Panc1 (cell line): ENCODE measurements at regions not wholly inside any gene's neighbourhood (a gene's known extent, or its start where the extent isn't known, plus 50 kb on each side); places are given as distances from the start of the nearest gene placed in this dataset.

Experiments used
- ATAC-seq: fragments of 200-7000 bp; cut with Tn5 transposase; 2 replicates; pipeline ENCODE4 v1.9.1; 2020; ENCODE audit warnings: mild to moderate bottlenecking, moderate library complexity
- BruUV-seq: library from RNA; stranded (reverse); fragments of 400-500 nt; replicated peaks from 2 replicates; lab custom pipeline; 2021; lab: Mats Ljungman, UMichigan
- CTCF ChIA-PET: fragments of 300-600 bp; sonication (Branson Sonifier 250); formaldehyde crosslinking; loops from one replicate; lab custom pipeline; 2022; ENCODE audit warnings: antibody characterized with exemption; lab: Charles Lee
- POLR2A ChIA-PET: fragments of 300-600 bp; sonication (Branson Sonifier 250); formaldehyde crosslinking; loops from one replicate; lab custom pipeline; 2022; ENCODE audit warnings: antibody characterized with exemption; lab: Charles Lee
- DNase-seq: peaks from one replicate; pipeline ENCODE4 v3.0.0-alpha.2; 2010; ENCODE audit warnings: low read depth, low spot score
- H3K27ac ChIP-seq: 2 replicates; pipeline ENCODE4 v1.5.1; 2011; ENCODE audit warnings: mild to moderate bottlenecking, low read length, inconsistent platforms
- H3K27me3 ChIP-seq: fragments of 200-500 bp; sonication (Bioruptor generic); 2 replicates; pipeline ENCODE4 v1.6.0; 2014; ENCODE audit warnings: low read length, inconsistent platforms; ENCODE audit not compliant: control insufficient read depth, insufficient read depth
- H3K36me3 ChIP-seq: fragments of 200-500 bp; sonication (Bioruptor generic); 2 replicates; pipeline ENCODE4 v1.5.1; 2014; ENCODE audit warnings: inconsistent platforms, mild to moderate bottlenecking, low read length, moderate library complexity; ENCODE audit not compliant: control insufficient read depth, insufficient read depth
- H3K4me1 ChIP-seq: 2 replicates; pipeline ENCODE4 v1.5.1; 2011; ENCODE audit warnings: inconsistent platforms, mild to moderate bottlenecking, low read length, moderate library complexity; ENCODE audit not compliant: control insufficient read depth, insufficient read depth
- H3K4me3 ChIP-seq, 2 experiments: 2 replicates each; pipeline ENCODE4 v1.5.1; 2011 to 2012; ENCODE audit warnings: low read depth in 2 of 2, low read length in 2 of 2, mild to moderate bottlenecking in 2 of 2, inconsistent platforms in 1 of 2, moderate library complexity in 1 of 2
- H3K9me3 ChIP-seq: fragments of 200-500 bp; sonication (Bioruptor generic); 2 replicates; pipeline ENCODE4 v1.5.1; 2014; ENCODE audit warnings: low read depth, mild to moderate bottlenecking, inconsistent platforms, low read length, moderate library complexity; ENCODE audit not compliant: control insufficient read depth, insufficient read depth
- POLR2AphosphoS5 ChIP-seq: IDR thresholded peaks from 2 replicates; pipeline ENCODE4 v1.6.1; 2012; ENCODE audit warnings: mild to moderate bottlenecking, low read depth, low read length, moderate library complexity
- SIN3A ChIP-seq: IDR thresholded peaks from 2 replicates; pipeline ENCODE4 v1.6.1; 2012; ENCODE audit warnings: low read depth, mild to moderate bottlenecking, low read length, moderate library complexity, borderline replicate concordance; ENCODE audit not compliant: insufficient read depth
- TCF7L2 ChIP-seq: IDR thresholded peaks from 2 replicates; pipeline ENCODE4 v1.6.1; 2011; ENCODE audit warnings: mild to moderate bottlenecking, low read depth, low read length, inconsistent platforms
- in situ Hi-C: cut with HindIII; loops from 2 replicates; pipeline ENCODE4 v1.10.0; 2016; ENCODE audit warnings: low sequenced_read_pairs, low pct_unique_long_range_greater_than_20kb
- intact Hi-C: fragments of 100-400 bp; cut with micrococcal nuclease; formaldehyde crosslinking; loops from one replicate; pipeline ENCODE4 v1.10.0; 2022; ENCODE audit not compliant: unreplicated experiment
- TF ChIP-seq, protein P1 (sequence below): fragments of 450-650 bp; IDR thresholded peaks from 2 replicates; pipeline ENCODE4 v1.5.1; 2017; ENCODE audit warnings: mild to moderate bottlenecking
- TF ChIP-seq, protein P2 (sequence below), 2 experiments: IDR thresholded peaks; 2 replicates each; pipeline ENCODE4 v1.6.1; 2011 to 2012; ENCODE audit warnings: low read depth in 2 of 2, control low read depth in 1 of 2, low read length in 1 of 2, mild to moderate bottlenecking in 1 of 2, moderate library complexity in 1 of 2; ENCODE audit not compliant: insufficient read depth in 1 of 2

DNA sequence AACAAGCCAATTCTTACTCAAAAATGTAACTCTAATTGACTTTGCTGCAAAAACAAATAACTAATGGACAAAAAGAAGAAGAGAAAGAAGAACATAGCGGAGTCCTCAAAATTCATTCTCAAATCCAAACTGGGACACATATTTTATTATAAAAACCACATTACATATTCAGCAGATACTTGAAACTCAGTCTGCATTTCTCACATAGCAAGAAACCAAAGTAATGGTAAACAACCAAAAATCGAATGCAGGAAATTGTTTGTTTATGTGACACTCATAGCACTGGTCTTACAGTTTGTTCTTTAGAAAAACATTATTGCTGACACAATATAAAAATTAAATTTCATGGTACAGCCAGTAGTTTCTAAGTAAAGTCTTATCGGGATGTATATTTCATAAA lies 789.8 kb downstream of the SLITRK6 start:
- ATAC-seq (no peak), DNase-seq (no peak)
- Histone ChIP-seq H3K27ac (no peak overlapping the region), H3K27me3 (no peaks in the 10 kb centered on the region), H3K4me1 (no peaks in the 10 kb centered on the region), H3K36me3 (no peaks in the 10 kb centered on the region), H3K4me3 (no peak overlapping the region), H3K9me3 (no peaks in the 10 kb centered on the region)
- TF ChIP-seq POLR2AphosphoS5 (no peak), SIN3A (no peak), TCF7L2 (no peak)
- TF ChIP-seq, protein P1, sequence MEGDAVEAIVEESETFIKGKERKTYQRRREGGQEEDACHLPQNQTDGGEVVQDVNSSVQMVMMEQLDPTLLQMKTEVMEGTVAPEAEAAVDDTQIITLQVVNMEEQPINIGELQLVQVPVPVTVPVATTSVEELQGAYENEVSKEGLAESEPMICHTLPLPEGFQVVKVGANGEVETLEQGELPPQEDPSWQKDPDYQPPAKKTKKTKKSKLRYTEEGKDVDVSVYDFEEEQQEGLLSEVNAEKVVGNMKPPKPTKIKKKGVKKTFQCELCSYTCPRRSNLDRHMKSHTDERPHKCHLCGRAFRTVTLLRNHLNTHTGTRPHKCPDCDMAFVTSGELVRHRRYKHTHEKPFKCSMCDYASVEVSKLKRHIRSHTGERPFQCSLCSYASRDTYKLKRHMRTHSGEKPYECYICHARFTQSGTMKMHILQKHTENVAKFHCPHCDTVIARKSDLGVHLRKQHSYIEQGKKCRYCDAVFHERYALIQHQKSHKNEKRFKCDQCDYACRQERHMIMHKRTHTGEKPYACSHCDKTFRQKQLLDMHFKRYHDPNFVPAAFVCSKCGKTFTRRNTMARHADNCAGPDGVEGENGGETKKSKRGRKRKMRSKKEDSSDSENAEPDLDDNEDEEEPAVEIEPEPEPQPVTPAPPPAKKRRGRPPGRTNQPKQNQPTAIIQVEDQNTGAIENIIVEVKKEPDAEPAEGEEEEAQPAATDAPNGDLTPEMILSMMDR, result no peak
- TF ChIP-seq, protein P2, sequence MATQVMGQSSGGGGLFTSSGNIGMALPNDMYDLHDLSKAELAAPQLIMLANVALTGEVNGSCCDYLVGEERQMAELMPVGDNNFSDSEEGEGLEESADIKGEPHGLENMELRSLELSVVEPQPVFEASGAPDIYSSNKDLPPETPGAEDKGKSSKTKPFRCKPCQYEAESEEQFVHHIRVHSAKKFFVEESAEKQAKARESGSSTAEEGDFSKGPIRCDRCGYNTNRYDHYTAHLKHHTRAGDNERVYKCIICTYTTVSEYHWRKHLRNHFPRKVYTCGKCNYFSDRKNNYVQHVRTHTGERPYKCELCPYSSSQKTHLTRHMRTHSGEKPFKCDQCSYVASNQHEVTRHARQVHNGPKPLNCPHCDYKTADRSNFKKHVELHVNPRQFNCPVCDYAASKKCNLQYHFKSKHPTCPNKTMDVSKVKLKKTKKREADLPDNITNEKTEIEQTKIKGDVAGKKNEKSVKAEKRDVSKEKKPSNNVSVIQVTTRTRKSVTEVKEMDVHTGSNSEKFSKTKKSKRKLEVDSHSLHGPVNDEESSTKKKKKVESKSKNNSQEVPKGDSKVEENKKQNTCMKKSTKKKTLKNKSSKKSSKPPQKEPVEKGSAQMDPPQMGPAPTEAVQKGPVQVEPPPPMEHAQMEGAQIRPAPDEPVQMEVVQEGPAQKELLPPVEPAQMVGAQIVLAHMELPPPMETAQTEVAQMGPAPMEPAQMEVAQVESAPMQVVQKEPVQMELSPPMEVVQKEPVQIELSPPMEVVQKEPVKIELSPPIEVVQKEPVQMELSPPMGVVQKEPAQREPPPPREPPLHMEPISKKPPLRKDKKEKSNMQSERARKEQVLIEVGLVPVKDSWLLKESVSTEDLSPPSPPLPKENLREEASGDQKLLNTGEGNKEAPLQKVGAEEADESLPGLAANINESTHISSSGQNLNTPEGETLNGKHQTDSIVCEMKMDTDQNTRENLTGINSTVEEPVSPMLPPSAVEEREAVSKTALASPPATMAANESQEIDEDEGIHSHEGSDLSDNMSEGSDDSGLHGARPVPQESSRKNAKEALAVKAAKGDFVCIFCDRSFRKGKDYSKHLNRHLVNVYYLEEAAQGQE (IDR thresholded peaks at IDR 0.05; ENCODE audit: insufficient read depth in 1 of 2, low read depth in 2 of 2, low read length in 1 of 2), result no peak
- CTCF ChIA-PET, result no interaction called here
- POLR2A ChIA-PET, result no interaction called here
- in situ Hi-C loops, result no loop called here
- intact Hi-C loops, result no loop called here
- BruUV-seq, result no TSS peak

- BruUV-seq, result no TSS peak
- H3K4me3 ChIP-seq, result no peak overlapping the region
- ATAC-seq (no peak), DNase-seq (no peak)
- CTCF ChIA-PET, result no interaction called here
- TF ChIP-seq TCF7L2, result no peak
- TF ChIP-seq, protein P2 (IDR thresholded peaks at IDR 0.05; ENCODE audit: insufficient read depth in 1 of 2, low read depth in 2 of 2, low read length in 1 of 2), result no peak
- TF ChIP-seq, protein P1, result no peak
- no peak for TF ChIP-seq POLR2AphosphoS5
- in situ Hi-C loops (no loop called here), intact Hi-C loops (no loop called here)
- H3K9me3 ChIP-seq, result no peaks in the 10 kb centered on the region
- H3K27me3 ChIP-seq, result no peaks in the 10 kb centered on the region
- no peak overlapping the region for H3K27ac ChIP-seq
- no peaks in the 10 kb centered on the region for H3K36me3 ChIP-seq
- POLR2A ChIA-PET, result no interaction called here
- no peaks in the 10 kb centered on the region for H3K4me1 ChIP-seq
These were observed 800.0 kb downstream of the SLITRK6 start for GRCh38 chr13:84999252-84999651.
